ENCODE measurements at regions not wholly inside any gene's neighbourhood (a gene's known extent, or its start where the extent isn't known, plus 50 kb on each side); places are given as distances from the start of the nearest gene placed in this dataset.

DNA sequence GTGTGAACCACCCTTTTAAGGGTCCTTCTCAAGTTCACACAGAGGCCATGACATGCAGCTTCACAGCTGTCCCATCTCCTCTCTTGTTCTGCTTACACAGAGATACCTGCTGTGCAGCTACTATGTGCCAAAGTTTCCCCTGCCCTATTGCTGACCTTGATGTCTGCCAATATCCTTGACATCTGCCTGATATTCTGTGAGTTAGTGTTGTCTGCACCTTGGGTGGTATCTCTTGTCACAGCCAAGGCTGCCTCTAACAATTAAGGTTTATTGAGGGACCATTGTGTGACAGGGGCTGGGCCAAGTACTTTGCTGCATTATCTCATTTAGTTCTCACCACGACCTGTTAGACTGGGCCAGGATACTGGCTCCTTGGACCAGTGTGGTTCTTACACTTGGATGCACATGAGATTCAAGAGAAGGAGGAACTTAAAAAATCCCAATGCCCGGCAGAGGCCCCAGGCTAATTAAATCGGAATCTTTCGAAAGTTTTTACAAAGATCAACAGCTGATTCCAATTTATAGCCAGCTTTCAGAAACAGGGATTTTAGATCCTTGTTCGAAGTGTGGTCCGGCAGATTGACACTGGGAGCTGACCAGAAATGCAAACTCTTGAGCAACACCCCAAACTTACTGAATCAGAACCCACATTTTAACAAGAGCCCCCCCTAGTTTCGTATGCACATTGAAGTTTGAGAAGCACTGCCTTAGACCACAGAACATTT, 178.6 kb downstream of the SATB1 start:
- TF ChIP-seq YY1 (IDR thresholded peaks at IDR 0.05; ENCODE audit: low read depth) (no peak), MAX (IDR thresholded peaks at IDR 0.05) (no peak), TEAD4 (IDR thresholded peaks at IDR 0.05) (no peak), CREB1 (IDR thresholded peaks at IDR 0.05; ENCODE audit: low read depth) (no peak), RAD21 (IDR thresholded peaks at IDR 0.05; ENCODE audit: low read depth) (no peak), FOXM1 (IDR thresholded peaks at IDR 0.05; ENCODE audit: borderline replicate concordance, low read depth) (no peak), NFIC (IDR thresholded peaks at IDR 0.05) (no peak)
- TF ChIP-seq, protein P1, sequence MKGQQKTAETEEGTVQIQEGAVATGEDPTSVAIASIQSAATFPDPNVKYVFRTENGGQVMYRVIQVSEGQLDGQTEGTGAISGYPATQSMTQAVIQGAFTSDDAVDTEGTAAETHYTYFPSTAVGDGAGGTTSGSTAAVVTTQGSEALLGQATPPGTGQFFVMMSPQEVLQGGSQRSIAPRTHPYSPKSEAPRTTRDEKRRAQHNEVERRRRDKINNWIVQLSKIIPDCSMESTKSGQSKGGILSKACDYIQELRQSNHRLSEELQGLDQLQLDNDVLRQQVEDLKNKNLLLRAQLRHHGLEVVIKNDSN (IDR thresholded peaks at IDR 0.05), result no peak
- TF ChIP-seq, protein P2, sequence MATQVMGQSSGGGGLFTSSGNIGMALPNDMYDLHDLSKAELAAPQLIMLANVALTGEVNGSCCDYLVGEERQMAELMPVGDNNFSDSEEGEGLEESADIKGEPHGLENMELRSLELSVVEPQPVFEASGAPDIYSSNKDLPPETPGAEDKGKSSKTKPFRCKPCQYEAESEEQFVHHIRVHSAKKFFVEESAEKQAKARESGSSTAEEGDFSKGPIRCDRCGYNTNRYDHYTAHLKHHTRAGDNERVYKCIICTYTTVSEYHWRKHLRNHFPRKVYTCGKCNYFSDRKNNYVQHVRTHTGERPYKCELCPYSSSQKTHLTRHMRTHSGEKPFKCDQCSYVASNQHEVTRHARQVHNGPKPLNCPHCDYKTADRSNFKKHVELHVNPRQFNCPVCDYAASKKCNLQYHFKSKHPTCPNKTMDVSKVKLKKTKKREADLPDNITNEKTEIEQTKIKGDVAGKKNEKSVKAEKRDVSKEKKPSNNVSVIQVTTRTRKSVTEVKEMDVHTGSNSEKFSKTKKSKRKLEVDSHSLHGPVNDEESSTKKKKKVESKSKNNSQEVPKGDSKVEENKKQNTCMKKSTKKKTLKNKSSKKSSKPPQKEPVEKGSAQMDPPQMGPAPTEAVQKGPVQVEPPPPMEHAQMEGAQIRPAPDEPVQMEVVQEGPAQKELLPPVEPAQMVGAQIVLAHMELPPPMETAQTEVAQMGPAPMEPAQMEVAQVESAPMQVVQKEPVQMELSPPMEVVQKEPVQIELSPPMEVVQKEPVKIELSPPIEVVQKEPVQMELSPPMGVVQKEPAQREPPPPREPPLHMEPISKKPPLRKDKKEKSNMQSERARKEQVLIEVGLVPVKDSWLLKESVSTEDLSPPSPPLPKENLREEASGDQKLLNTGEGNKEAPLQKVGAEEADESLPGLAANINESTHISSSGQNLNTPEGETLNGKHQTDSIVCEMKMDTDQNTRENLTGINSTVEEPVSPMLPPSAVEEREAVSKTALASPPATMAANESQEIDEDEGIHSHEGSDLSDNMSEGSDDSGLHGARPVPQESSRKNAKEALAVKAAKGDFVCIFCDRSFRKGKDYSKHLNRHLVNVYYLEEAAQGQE (IDR thresholded peaks at IDR 0.05; ENCODE audit: low read depth), result no peak

GRCh38 chr3:18245721-18246120, 179.4 kb downstream of the SATB1 start:
- TF ChIP-seq TAF1 (IDR thresholded peaks at IDR 0.05; ENCODE audit: low read depth), result no peak

- TF ChIP-seq, protein P1 (IDR thresholded peaks at IDR 0.05), result no peak
- no peak for TF ChIP-seq CEBPB (IDR thresholded peaks at IDR 0.05)
- TF ChIP-seq YY1 (IDR thresholded peaks at IDR 0.05; ENCODE audit: low read depth), result no peak
- TF ChIP-seq EGR1 (IDR thresholded peaks at IDR 0.05), result no peak
- TF ChIP-seq TCF12 (IDR thresholded peaks at IDR 0.05; ENCODE audit: low read depth), result no peak
- no peak for TF ChIP-seq TAF1 (IDR thresholded peaks at IDR 0.05; ENCODE audit: low read depth)
- no peak for TF ChIP-seq MAX (IDR thresholded peaks at IDR 0.05)
- no peak for TF ChIP-seq EP300 (IDR thresholded peaks at IDR 0.05; ENCODE audit: borderline replicate concordance)
- TF ChIP-seq, protein P2 (IDR thresholded peaks at IDR 0.05; ENCODE audit: low read depth), result no peak
- no peak for TF ChIP-seq ZBTB7A (IDR thresholded peaks at IDR 0.05; ENCODE audit: low read depth)
- TF ChIP-seq FOXM1 (IDR thresholded peaks at IDR 0.05; ENCODE audit: borderline replicate concordance, low read depth), result no peak
- no peak for TF ChIP-seq NFIC (IDR thresholded peaks at IDR 0.05)
- no peak for TF ChIP-seq RAD21 (IDR thresholded peaks at IDR 0.05; ENCODE audit: low read depth)
Measured at GRCh38 chr3:18241837-18242236, 183.3 kb downstream of the SATB1 start.

DNA sequence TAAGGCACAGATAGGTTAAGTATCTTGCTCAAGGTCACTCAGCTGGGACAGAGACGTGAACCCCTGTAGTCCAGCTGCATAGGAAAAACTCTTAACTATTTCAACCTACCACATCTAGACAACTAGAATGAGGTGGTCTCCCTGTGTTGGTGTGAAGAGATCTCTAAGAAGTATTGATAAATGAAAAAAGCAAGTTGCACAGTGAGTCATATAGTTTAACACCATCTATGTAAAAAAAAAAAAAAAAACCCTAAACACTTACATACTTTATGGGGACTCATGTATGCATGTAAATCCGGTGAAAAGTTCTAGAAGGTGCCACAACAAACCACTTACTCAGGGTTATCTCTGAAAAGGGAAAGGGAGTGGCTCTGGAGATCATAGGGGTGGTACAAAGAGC, 185.5 kb downstream of the SATB1 start:
- TF ChIP-seq RAD21 (IDR thresholded peaks at IDR 0.05; ENCODE audit: low read depth), result no peak
- no peak for TF ChIP-seq TAF1 (IDR thresholded peaks at IDR 0.05; ENCODE audit: low read depth)
- TF ChIP-seq, protein P1 (IDR thresholded peaks at IDR 0.05), result no peak
- no peak for TF ChIP-seq CREB1 (IDR thresholded peaks at IDR 0.05; ENCODE audit: low read depth)
- no peak for TF ChIP-seq EGR1 (IDR thresholded peaks at IDR 0.05)
- no peak for TF ChIP-seq MAX (IDR thresholded peaks at IDR 0.05)
- TF ChIP-seq TCF12 (IDR thresholded peaks at IDR 0.05; ENCODE audit: low read depth), result no peak
- no peak for TF ChIP-seq YY1 (IDR thresholded peaks at IDR 0.05; ENCODE audit: low read depth)
- no peak for TF ChIP-seq FOXM1 (IDR thresholded peaks at IDR 0.05; ENCODE audit: borderline replicate concordance, low read depth)
- TF ChIP-seq, protein P2 (IDR thresholded peaks at IDR 0.05; ENCODE audit: low read depth), result no peak
- no peak for TF ChIP-seq ZBTB7A (IDR thresholded peaks at IDR 0.05; ENCODE audit: low read depth)
- no peak for TF ChIP-seq CEBPB (IDR thresholded peaks at IDR 0.05)
- TF ChIP-seq NFIC (IDR thresholded peaks at IDR 0.05), result no peak
- TF ChIP-seq TEAD4 (IDR thresholded peaks at IDR 0.05), result no peak
- no peak for TF ChIP-seq EP300 (IDR thresholded peaks at IDR 0.05; ENCODE audit: borderline replicate concordance)

Data from Ishikawa (cell line).